Ovary (tissue), 7 donors: ENCODE measurements at regions not wholly inside any gene's neighbourhood (a gene's known extent, or its start where the extent isn't known, plus 50 kb on each side); places are given as distances from the start of the nearest gene placed in this dataset.

Source experiments
- DNase-seq, 5 donors: peaks; one replicate each; pipeline ENCODE4 v3.0.0-alpha.2; 2019 to 2020
- H3K27ac ChIP-seq, 2 donors: fragments of 200-600 bp; one replicate each; pipeline versions ENCODE4 v1.5.1 to v1.8.0; 2019 to 2022
- H3K27me3 ChIP-seq: fragments of 200-600 bp; one replicate; pipeline ENCODE4 v1.8.0; 2022
- H3K36me3 ChIP-seq: fragments of 200-600 bp; sonication (generic); one replicate; pipeline ENCODE4 v1.5.1; 2019
- H3K4me1 ChIP-seq: one replicate; pipeline ENCODE4 v1.8.1; 2013; ENCODE audit warnings: mild to moderate bottlenecking, moderate library complexity; ENCODE audit not compliant: insufficient read depth
- H3K4me3 ChIP-seq: fragments of 200-600 bp; sonication (generic); one replicate; pipeline ENCODE4 v1.5.1; 2017
- H3K9me3 ChIP-seq, 2 donors: fragments of 200-600 bp in 1 of 2; sonication (generic) in 1 of 2; one replicate each; pipeline versions ENCODE4 v1.5.1 to v1.8.1; 2013 to 2019; ENCODE audit warnings: mild to moderate bottlenecking in 1 of 2, moderate library complexity in 1 of 2
- EP300 ChIP-seq: sonication (generic); formaldehyde crosslinking; IDR thresholded peaks from one replicate; pipeline ENCODE4 v1.6.1; 2017; ENCODE audit warnings: antibody characterized with exemption
- POLR2A ChIP-seq: fragments of 450-650 bp; IDR thresholded peaks from one replicate; pipeline ENCODE4 v1.6.1; 2017; ENCODE audit warnings: antibody characterized with exemption, mild to moderate bottlenecking, moderate library complexity
- WGBS, 3 donors: extraction: QIAGEN DNeasy Blood & Tissue Kit in 1 of 3; methylation state at CpG; one replicate each; pipeline versions ENCODE4 v1.1.5 to v1.1.7; 2013 to 2017; 5-methylcytosine and 5-hydroxymethylcytosine counted together
- intact Hi-C, 4 donors: fragments of 100-400 bp; cut with DNase I; formaldehyde crosslinking; loops; one replicate each; pipeline versions ENCODE4 v1.11.0 to v1.15.1; 2022 to 2023
- TF ChIP-seq, protein P1 (sequence below), 3 donors: fragments of 450-650 bp in 2 of 3; fragments of 200-600 bp in 1 of 3; IDR thresholded peaks; one replicate each; pipeline versions ENCODE4 v1.5.1 to v1.8.0; 2016 to 2022; ENCODE audit warnings: antibody characterized with exemption in 3 of 3, mild to moderate bottlenecking in 1 of 3
- donor health status: DM: no; HTN: no; CAD: no; lungs with moderate emphysema.
- donor health status: DM: no; HTN: no; CAD: no.
- donor health status: Bipolar disorder and iron deficiency.
- donor health status: DM: no; HTN: no; CAD: no.
- donor health status: DM: yes; HTN: yes; CAD: no.

DNA sequence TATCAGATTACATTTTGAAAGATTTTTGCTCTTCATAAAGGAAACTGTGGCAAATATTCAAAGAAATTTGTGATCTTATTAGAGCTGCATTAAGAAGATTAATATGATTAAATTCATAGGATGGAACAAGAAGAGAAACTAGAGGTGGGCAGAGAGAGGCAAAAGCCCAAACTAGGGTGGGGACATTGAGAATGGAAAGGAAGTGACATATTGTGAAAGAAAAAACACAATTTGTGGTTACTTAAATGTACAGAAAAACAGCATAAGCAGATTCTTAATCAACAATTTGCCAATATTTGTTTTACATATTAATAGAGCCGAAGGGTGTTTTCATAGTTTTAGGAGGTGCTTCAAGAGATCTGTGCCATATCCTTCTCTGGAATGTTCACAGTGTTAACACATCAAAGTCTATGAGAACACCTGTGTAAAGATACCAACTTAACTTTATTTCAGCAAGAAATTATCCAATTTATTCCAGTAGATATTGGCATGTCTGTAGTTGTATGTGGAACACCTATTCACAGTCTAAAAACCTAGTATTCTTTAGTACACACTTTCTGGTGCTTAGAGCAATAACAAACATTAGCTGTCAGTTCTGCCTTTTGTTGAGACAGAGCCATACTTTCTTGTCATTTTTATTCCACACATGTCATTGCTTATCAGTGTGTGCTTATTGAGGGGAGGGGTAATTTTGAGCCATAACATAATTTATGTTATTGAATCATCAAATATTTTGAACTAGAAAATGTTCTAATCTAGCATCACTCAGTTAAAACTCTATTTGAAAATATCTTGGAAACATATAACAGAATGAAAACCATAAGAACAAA is 401.5 kb downstream of the PTPRC start:
- DNase-seq, result no peak
- Histone ChIP-seq H3K4me3 (no peak overlapping the region), H3K27me3 (no peaks in the 10 kb centered on the region), H3K9me3 (no peaks in the 10 kb centered on the region), H3K27ac (no peak overlapping the region), H3K4me1 (no peaks in the 10 kb centered on the region), H3K36me3 (no peaks in the 10 kb centered on the region)
- WGBS, 3 donors, result 85 to 88% (median 87%) methylated on average over 1 of the region's 1 CpG
- intact Hi-C loops, result no loop called here
- TF ChIP-seq POLR2A (no peak), EP300 (no peak)
- TF ChIP-seq, protein P1, sequence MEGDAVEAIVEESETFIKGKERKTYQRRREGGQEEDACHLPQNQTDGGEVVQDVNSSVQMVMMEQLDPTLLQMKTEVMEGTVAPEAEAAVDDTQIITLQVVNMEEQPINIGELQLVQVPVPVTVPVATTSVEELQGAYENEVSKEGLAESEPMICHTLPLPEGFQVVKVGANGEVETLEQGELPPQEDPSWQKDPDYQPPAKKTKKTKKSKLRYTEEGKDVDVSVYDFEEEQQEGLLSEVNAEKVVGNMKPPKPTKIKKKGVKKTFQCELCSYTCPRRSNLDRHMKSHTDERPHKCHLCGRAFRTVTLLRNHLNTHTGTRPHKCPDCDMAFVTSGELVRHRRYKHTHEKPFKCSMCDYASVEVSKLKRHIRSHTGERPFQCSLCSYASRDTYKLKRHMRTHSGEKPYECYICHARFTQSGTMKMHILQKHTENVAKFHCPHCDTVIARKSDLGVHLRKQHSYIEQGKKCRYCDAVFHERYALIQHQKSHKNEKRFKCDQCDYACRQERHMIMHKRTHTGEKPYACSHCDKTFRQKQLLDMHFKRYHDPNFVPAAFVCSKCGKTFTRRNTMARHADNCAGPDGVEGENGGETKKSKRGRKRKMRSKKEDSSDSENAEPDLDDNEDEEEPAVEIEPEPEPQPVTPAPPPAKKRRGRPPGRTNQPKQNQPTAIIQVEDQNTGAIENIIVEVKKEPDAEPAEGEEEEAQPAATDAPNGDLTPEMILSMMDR (IDR thresholded peaks at IDR 0.05), result no peak

DNA sequence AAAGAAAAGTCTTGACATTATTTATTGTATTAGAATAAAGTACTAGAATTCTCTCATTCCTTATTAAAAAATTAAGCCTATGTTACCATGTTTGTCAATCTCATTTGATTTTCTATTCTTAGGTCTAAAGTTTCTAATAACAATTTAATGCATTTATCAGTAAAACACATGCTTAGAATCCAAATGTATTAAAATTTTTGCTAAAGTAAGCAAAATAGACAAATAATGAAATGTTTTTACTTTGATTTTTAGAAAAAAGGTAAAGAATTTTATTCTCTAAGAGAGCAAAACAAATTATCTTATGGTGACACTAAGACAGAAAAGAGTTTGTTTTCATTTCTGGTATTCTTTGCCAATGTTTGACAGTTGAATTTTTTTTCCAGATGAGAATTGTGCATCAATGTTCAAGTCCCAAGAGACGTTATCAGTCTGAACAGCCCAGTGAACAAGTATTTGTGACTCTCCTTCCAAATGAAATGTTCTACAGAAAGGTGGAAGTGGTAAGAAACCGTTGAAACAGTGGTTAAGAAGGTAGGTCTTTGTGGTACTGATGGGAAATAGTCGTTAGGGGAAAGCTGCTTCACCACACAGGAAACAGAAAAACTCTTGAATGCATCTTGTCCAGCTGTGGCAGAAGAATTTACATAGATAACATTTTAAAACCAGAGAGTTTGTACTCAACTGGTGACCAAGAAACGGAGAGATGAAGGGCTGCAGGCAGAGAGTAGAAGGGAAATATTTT is 402.5 kb downstream of the PTPRC start:
- 9 to 24% (median 11%) methylated on average over 4 of the region's 4 CpGs for WGBS, 3 donors
- H3K4me3 ChIP-seq, result no peak overlapping the region
- H3K27ac ChIP-seq, result no peak overlapping the region
- intact Hi-C loops, result no loop called here
- no peaks in the 10 kb centered on the region for H3K9me3 ChIP-seq
- no peaks in the 10 kb centered on the region for H3K27me3 ChIP-seq
- TF ChIP-seq EP300, result no peak
- H3K4me1 ChIP-seq, result no peaks in the 10 kb centered on the region
- no peak for DNase-seq
- no peaks in the 10 kb centered on the region for H3K36me3 ChIP-seq

DNA sequence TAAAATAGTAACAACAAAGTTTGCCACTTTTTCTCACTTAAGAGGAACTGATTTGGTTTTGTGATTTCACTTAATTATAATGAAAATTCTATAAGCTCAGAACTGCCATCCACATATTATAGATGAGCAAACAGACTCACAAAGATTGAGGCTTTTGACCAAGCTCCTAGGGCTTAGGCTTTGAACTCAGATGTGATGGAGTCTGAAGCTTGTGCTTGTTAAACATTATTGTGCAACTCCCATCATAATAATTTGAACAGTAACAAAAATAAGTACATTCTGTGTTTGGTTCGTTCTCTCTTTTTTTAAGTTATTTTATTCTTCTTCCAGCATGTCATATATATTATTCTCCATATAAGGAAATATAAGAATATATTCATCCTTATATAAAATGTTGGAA is 403.4 kb downstream of the PTPRC start:
- Histone ChIP-seq H3K4me3 (no peak overlapping the region), H3K36me3 (no peaks in the 10 kb centered on the region), H3K4me1 (no peaks in the 10 kb centered on the region), H3K27ac (no peak overlapping the region), H3K9me3 (no peaks in the 10 kb centered on the region), H3K27me3 (no peaks in the 10 kb centered on the region)
- TF ChIP-seq, protein P1 (IDR thresholded peaks at IDR 0.05), result no peak
- TF ChIP-seq POLR2A (no peak), EP300 (no peak)
- 68 to 92% (median 72%) methylated on average over 1 of the region's 1 CpG for WGBS, 3 donors
- intact Hi-C loops, result no loop called here
- DNase-seq, result no peak

DNA sequence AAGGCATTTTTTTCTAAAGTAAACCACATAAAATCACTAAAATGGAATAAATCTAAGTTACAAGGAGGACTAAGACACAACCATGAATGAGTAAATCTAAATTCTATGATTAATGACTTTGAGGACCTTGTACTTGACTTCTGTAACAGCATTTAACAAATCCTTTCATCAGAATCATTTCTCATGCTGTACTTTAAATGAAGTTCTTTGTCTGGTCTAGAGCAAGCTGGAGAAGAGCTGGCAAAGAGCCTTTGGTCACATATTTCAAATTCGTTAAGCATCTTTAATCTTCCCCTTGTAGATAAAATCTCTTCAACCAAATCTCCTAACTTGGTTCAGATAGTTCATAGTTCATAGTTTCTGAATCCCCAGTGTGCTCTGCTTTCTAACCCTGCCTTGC is 405.4 kb downstream of the PTPRC start:
- Histone ChIP-seq H3K27ac (no peak overlapping the region), H3K9me3 (no peaks in the 10 kb centered on the region), H3K4me3 (no peak overlapping the region), H3K36me3 (no peaks in the 10 kb centered on the region), H3K4me1 (no peaks in the 10 kb centered on the region), H3K27me3 (no peaks in the 10 kb centered on the region)
- intact Hi-C loops, result no loop called here
- no peak for DNase-seq
- TF ChIP-seq EP300 (no peak), POLR2A (no peak)
- TF ChIP-seq, protein P1 (IDR thresholded peaks at IDR 0.05), result no peak
- 46 to 66% (median 55%) methylated on average over 1 of the region's 1 CpG for WGBS, 3 donors

DNA sequence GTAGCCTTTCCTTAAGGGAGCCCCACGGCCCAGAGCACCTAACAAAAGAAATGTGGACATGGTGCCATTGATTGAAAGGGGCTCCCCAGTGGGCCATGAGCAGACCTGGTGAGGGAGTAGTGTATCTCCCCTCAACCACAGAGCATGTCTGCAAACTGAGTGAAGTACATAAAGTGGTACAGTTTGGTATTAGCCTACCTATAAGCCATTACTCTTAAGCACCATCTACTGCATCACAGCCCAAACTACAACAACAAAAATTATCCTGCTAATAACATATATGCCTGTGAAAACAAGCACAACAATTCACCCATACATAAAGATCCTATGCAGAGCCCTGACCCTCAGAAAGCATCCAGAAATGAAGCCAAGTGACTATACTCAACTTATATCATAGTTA is 407.8 kb downstream of the PTPRC start:
- Histone ChIP-seq H3K4me1 (no peaks in the 10 kb centered on the region), H3K27ac (no peak overlapping the region), H3K36me3 (no peaks in the 10 kb centered on the region), H3K4me3 (no peak overlapping the region), H3K27me3 (no peaks in the 10 kb centered on the region), H3K9me3 (no peaks in the 10 kb centered on the region)
- TF ChIP-seq POLR2A (no peak), EP300 (no peak)
- TF ChIP-seq, protein P1 (IDR thresholded peaks at IDR 0.05), result no peak
- DNase-seq, result no peak
- 63 to 80% (median 67%) methylated on average over 1 of the region's 1 CpG for WGBS, 3 donors
- intact Hi-C loops, result no loop called here
